ENCODE measurements at regions not wholly inside any gene's neighbourhood (a gene's known extent, or its start where the extent isn't known, plus 50 kb on each side); places are given as distances from the start of the nearest gene placed in this dataset.

GRCh38 chr5:19369048-19369447 lies 619.0 kb downstream of the CDH18 start:
- no peak for DNase-seq (ENCODE audit: low spot score)

- DNase-seq (ENCODE audit: low spot score): no peak
Measured at GRCh38 chr5:19369561-19369960, 618.4 kb downstream of the CDH18 start.

GRCh38 chr5:19370655-19371386 lies 617.2 kb downstream of the CDH18 start:
- DNase-seq (ENCODE audit: low spot score): no peak

DNA sequence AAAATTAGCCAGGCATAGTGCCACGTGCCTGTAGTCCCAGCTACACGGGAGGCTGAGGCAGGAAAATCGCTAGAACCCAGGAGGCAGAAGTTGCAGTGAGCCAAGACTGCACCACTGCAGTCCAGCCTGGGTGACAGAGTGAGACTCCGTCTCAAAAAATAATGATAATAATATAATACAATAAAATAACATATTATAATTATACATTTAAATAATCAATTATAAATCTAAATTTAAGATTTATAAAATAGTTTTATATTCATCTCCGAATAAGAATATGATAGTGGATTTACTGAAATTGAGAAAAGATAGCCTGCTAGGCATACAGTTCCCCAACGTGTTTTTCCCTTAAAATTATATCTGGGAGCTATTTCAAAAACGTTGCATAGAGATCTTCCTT lies 599.6 kb downstream of the CDH18 start:
- DNase-seq (ENCODE audit: low spot score): no peak

DNA sequence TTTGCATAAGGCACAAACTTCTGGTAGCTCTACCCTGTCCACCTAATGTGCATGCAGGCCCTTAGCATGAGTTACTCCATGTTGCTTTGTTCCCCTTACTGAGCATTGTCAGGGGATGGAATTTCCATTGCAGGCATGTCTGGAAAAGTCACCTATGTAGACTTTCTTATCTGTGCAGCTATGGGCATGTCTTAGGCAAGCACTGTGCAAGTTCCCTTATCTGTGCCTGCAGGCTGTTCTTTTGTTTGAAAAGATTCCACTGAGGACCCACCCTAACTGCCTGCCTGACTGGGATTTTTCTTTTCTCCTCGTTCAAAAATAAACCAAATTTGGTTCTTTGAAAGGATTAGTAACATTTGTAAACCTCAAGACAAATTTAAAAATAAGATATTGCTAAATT lies 587.0 kb downstream of the CDH18 start:
- DNase-seq (ENCODE audit: low spot score): no peak

DNA sequence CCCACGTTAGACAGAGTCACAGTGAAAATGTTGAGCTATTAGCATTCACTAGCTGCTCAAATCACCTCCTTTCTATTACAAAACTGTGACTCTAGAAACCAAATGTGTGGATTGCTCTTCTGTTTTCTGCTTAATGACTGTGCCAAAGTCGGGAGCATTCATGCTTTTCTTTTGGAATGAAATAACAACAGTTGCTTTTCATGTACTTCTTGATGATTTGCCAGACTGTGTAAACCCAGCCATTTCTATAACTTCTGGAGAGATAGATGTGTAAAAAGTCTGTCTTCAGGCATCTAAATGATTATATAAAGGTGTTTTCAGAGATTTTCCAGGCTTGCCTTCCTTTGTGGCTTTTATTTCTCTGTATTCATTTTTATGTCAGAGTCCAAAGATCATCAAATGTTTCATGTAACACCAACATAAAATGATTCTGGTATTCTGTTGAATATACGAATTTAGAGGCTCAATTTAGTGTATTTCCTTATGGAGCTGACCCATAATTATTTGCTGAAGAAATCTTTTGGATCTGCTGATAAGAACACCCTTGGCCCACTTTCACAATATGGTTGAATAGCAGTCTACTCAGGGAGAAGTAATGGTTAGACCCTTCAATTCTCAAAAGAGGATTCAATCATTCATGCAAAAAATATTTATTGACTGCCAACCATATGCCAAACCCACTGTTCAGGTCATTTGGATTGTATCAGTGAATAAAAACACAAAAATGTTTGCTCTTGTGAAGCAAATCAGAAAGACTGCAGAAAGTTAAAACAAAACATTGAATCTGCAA lies 581.2 kb downstream of the CDH18 start:
- no peak for DNase-seq (ENCODE audit: low spot score)

GRCh38 chr5:19408149-19408548 lies 579.9 kb downstream of the CDH18 start:
- no peak for DNase-seq (ENCODE audit: low spot score)

- no peak for DNase-seq (ENCODE audit: low spot score)
Measured at GRCh38 chr5:19411936-19412335, 576.1 kb downstream of the CDH18 start.

All from CD4-positive, alpha-beta T cell treated with Interleukin-15 for 4 hours (primary cell).